EL (cell line): ENCODE measurements at regions not wholly inside any gene's neighbourhood (a gene's known extent, or its start where the extent isn't known, plus 50 kb on each side); places are given as distances from the start of the nearest gene placed in this dataset.

Experiments
- DNase-seq: peaks from one replicate; pipeline ENCODE4 v3.0.0-alpha.2; 2016

- DNase-seq = no peak
Measured at GRCh38 chr2:238638100-238638981, 209.5 kb upstream of the TWIST2 start.

GRCh38 chr2:238638982-238639628 lies 208.8 kb upstream of the TWIST2 start:
- no peak for DNase-seq

- DNase-seq = no peak
Measured at GRCh38 chr2:238640486-238640885, 207.4 kb upstream of the TWIST2 start.

GRCh38 chr2:238642973-238643372 lies 204.9 kb upstream of the TWIST2 start:
- DNase-seq = no peak

GRCh38 chr2:238643400-238643907 lies 204.4 kb upstream of the TWIST2 start:
- DNase-seq = no peak

GRCh38 chr2:238644095-238645081 lies 203.5 kb upstream of the TWIST2 start:
- peak; percentile 86 for DNase-seq

GRCh38 chr2:238645095-238645494 lies 202.8 kb upstream of the TWIST2 start:
- DNase-seq = no peak

GRCh38 chr2:238645716-238646115 lies 202.2 kb upstream of the TWIST2 start:
- no peak for DNase-seq

- no peak for DNase-seq
Measured at GRCh38 chr2:238646281-238646680, 201.6 kb upstream of the TWIST2 start.

- no peak for DNase-seq
Measured at GRCh38 chr2:238646803-238647202, 201.1 kb upstream of the TWIST2 start.

GRCh38 chr2:238649123-238649522 lies 198.8 kb upstream of the TWIST2 start:
- no peak for DNase-seq

GRCh38 chr2:238649936-238650518 lies 197.9 kb upstream of the TWIST2 start:
- no peak for DNase-seq

GRCh38 chr2:238650536-238650935 lies 197.3 kb upstream of the TWIST2 start:
- DNase-seq = no peak

- DNase-seq = no peak
Measured at GRCh38 chr2:238651306-238652052, 196.4 kb upstream of the TWIST2 start.

- no peak for DNase-seq
Measured at GRCh38 chr2:238652053-238652770, 195.7 kb upstream of the TWIST2 start.

GRCh38 chr2:238652771-238653157 lies 195.1 kb upstream of the TWIST2 start:
- no peak for DNase-seq

- DNase-seq = no peak
Measured at GRCh38 chr2:238653431-238654109, 194.3 kb upstream of the TWIST2 start.

GRCh38 chr2:238654479-238655197 lies 193.2 kb upstream of the TWIST2 start:
- DNase-seq = no peak

- DNase-seq = no peak
Measured at GRCh38 chr2:238655198-238655860, 192.6 kb upstream of the TWIST2 start.
